T follicular helper cell (primary cell): ENCODE measurements at regions not wholly inside any gene's neighbourhood (a gene's known extent, or its start where the extent isn't known, plus 50 kb on each side); places are given as distances from the start of the nearest gene placed in this dataset.

Source experiments
- DNase-seq: peaks from one replicate; pipeline ENCODE4 v3.0.0-alpha.2; 2020; ENCODE audit warnings: low read depth

- DNase-seq = no peak
These were observed 1133.6 kb upstream of the ZEB2 start for GRCh38 chr2:145653553-145653952.

- no peak for DNase-seq
These were observed 1132.9 kb upstream of the ZEB2 start for GRCh38 chr2:145652571-145653545.

GRCh38 chr2:145652036-145652435 lies 1132.1 kb upstream of the ZEB2 start:
- no peak for DNase-seq

GRCh38 chr2:145650226-145650625 lies 1130.3 kb upstream of the ZEB2 start:
- DNase-seq = no peak

- DNase-seq = no peak
These were observed 1129.1 kb upstream of the ZEB2 start for GRCh38 chr2:145649061-145649460.

- DNase-seq = no peak
These were observed 1124.9 kb upstream of the ZEB2 start for GRCh38 chr2:145644820-145645302.

- no peak for DNase-seq
These were observed 1118.8 kb upstream of the ZEB2 start for GRCh38 chr2:145638675-145639074.

- no peak for DNase-seq
These were observed 1115.9 kb upstream of the ZEB2 start for GRCh38 chr2:145635706-145636427.

GRCh38 chr2:145631561-145631960 lies 1111.6 kb upstream of the ZEB2 start:
- no peak for DNase-seq

- DNase-seq = no peak
These were observed 1106.4 kb upstream of the ZEB2 start for GRCh38 chr2:145626301-145626700.

- no peak for DNase-seq
These were observed 1105.2 kb upstream of the ZEB2 start for GRCh38 chr2:145625111-145625510.

- DNase-seq = no peak
These were observed 1103.2 kb upstream of the ZEB2 start for GRCh38 chr2:145623136-145623535.

- DNase-seq = no peak
These were observed 1102.4 kb upstream of the ZEB2 start for GRCh38 chr2:145622285-145622684.

GRCh38 chr2:145617906-145618305 lies 1098.0 kb upstream of the ZEB2 start:
- DNase-seq = no peak

- DNase-seq = no peak
These were observed 1097.5 kb upstream of the ZEB2 start for GRCh38 chr2:145617420-145617819.

GRCh38 chr2:145615626-145616025 lies 1095.7 kb upstream of the ZEB2 start:
- no peak for DNase-seq

- no peak for DNase-seq
These were observed 1090.0 kb upstream of the ZEB2 start for GRCh38 chr2:145609951-145610350.

GRCh38 chr2:145601361-145601925 lies 1081.5 kb upstream of the ZEB2 start:
- DNase-seq = no peak

GRCh38 chr2:145600811-145601210 lies 1080.9 kb upstream of the ZEB2 start:
- no peak for DNase-seq

GRCh38 chr2:145599756-145600155 lies 1079.8 kb upstream of the ZEB2 start:
- DNase-seq = no peak

GRCh38 chr2:145598434-145598833 lies 1078.5 kb upstream of the ZEB2 start:
- DNase-seq = no peak

- DNase-seq = no peak
These were observed 1077.9 kb upstream of the ZEB2 start for GRCh38 chr2:145597809-145598208.

- no peak for DNase-seq
These were observed 1077.1 kb upstream of the ZEB2 start for GRCh38 chr2:145597006-145597405.
